Endothelial cell of umbilical vein (primary cell): ENCODE measurements at regions not wholly inside any gene's neighbourhood (a gene's known extent, or its start where the extent isn't known, plus 50 kb on each side); places are given as distances from the start of the nearest gene placed in this dataset.

Experiments used
- BruUV-seq: library from RNA; stranded (reverse); fragments of 400-500 nt; replicated peaks from 2 replicates; lab custom pipeline; 2021; lab: Mats Ljungman, UMichigan
- CTCF ChIA-PET: fragments of 300-600, 350-600 bp; sonication (Branson Sonifier 250); formaldehyde crosslinking; loops from one replicate; lab custom pipeline; 2021; ENCODE audit warnings: antibody characterized with exemption, inconsistent platforms; lab: Charles Lee
- POLR2A ChIA-PET: fragments of 300-600, 350-600 bp; sonication (Branson Sonifier 250); formaldehyde crosslinking; loops from one replicate; lab custom pipeline; 2021; ENCODE audit warnings: antibody characterized with exemption, inconsistent platforms; lab: Charles Lee
- DNase-seq: peaks from one replicate; pipeline ENCODE4 v3.0.0-alpha.2; 2011; ENCODE audit warnings: low read depth, low spot score
- FAIRE-seq: peaks from 2 replicates; lab custom pipeline; 2011; peaks lifted over from hg19 to GRCh38; lab: Jason Lieb, UNC
- H2AFZ ChIP-seq: 2 replicates; pipeline ENCODE4 v1.6.0; 2012; ENCODE audit warnings: low read depth, low read length, control low read depth, inconsistent platforms
- H3K27ac ChIP-seq: 2 replicates; pipeline ENCODE4 v1.5.1; 2011; ENCODE audit warnings: low read depth, mild to moderate bottlenecking, control low read depth, low read length, moderate library complexity; ENCODE audit not compliant: insufficient read depth
- H3K27me3 ChIP-seq, 2 experiments: 2 replicates each; pipeline versions ENCODE4 v1.6.0 to v1.6.1; 2011; ENCODE audit warnings: low read length in 2 of 2, mixed read lengths in 1 of 2; ENCODE audit not compliant: control insufficient read depth in 2 of 2, insufficient read depth in 2 of 2
- H3K36me3 ChIP-seq, 2 experiments: 2 replicates in 1 of 2; 3 replicates in 1 of 2; pipeline ENCODE4 v1.5.1; 2011; ENCODE audit warnings: low read length in 2 of 2, mild to moderate bottlenecking in 1 of 2, moderate library complexity in 1 of 2; ENCODE audit not compliant: control insufficient read depth in 2 of 2, insufficient read depth in 2 of 2; ENCODE audit errors: extremely low read depth in 1 of 2
- H3K4me1 ChIP-seq: 3 replicates; pipeline ENCODE4 v1.5.1; 2011; ENCODE audit warnings: mild to moderate bottlenecking, low read length; ENCODE audit not compliant: control insufficient read depth, insufficient read depth; ENCODE audit errors: extremely low read depth
- H3K4me2 ChIP-seq: 2 replicates; pipeline ENCODE4 v1.6.1; 2011; ENCODE audit warnings: low read length, control low read depth, mixed read lengths; ENCODE audit not compliant: insufficient read depth
- H3K4me3 ChIP-seq, 3 experiments: fragments of 200-600 bp in 1 of 3; sonication (generic), shearing (Covaris generic) in 1 of 3; replicated peaks in 1 of 3; 2 replicates each; pipeline ENCODE4 v1.5.1; 2011 to 2016; ENCODE audit warnings: control low read depth in 3 of 3, low read length in 3 of 3, mild to moderate bottlenecking in 2 of 3, inconsistent platforms in 1 of 3, low read depth in 1 of 3, moderate library complexity in 1 of 3; ENCODE audit not compliant: insufficient read depth in 1 of 3
- H3K79me2 ChIP-seq: 2 replicates; pipeline ENCODE4 v1.6.0; 2012; ENCODE audit warnings: low read length, inconsistent platforms; ENCODE audit not compliant: control insufficient read depth, insufficient read depth
- H3K9ac ChIP-seq: replicated peaks from 2 replicates; pipeline ENCODE3; 2011; ENCODE audit warnings: low read length, control low read depth; ENCODE audit not compliant: insufficient read depth; ENCODE audit errors: extremely low read depth
- H3K9me1 ChIP-seq: replicated peaks from 3 replicates; pipeline ENCODE4 v1.6.0; 2011; ENCODE audit warnings: mild to moderate bottlenecking, low read length; ENCODE audit not compliant: control insufficient read depth, insufficient read depth; ENCODE audit errors: extremely low read depth
- H3K9me3 ChIP-seq: replicated peaks from 2 replicates; pipeline ENCODE4 v1.5.1; 2012; ENCODE audit warnings: low read length, inconsistent platforms; ENCODE audit not compliant: control insufficient read depth, insufficient read depth
- H4K20me1 ChIP-seq: replicated peaks from 2 replicates; pipeline ENCODE3; 2011; ENCODE audit warnings: mild to moderate bottlenecking, low read length; ENCODE audit not compliant: control insufficient read depth, insufficient read depth; ENCODE audit errors: extremely low read depth
- CTCF ChIP-seq, 2 donors: IDR thresholded peaks; 1 replicate in 1 of 2; 2 replicates in 1 of 2; pipeline ENCODE4 v1.5.1; 2011; ENCODE audit warnings: low read length in 2 of 2, mild to moderate bottlenecking in 2 of 2, moderate library complexity in 2 of 2, control low read depth in 1 of 2, inconsistent platforms in 1 of 2, low read depth in 1 of 2; ENCODE audit not compliant: insufficient read depth in 1 of 2; ENCODE audit errors: extremely low read depth in 1 of 2
- EZH2 ChIP-seq: IDR thresholded peaks from 2 replicates; pipeline ENCODE4 v1.6.1; 2012; ENCODE audit warnings: borderline replicate concordance, low read depth, mild to moderate bottlenecking, moderate library complexity, low read length, inconsistent platforms; ENCODE audit not compliant: severe bottlenecking
- FOS ChIP-seq: IDR thresholded peaks from 2 replicates; pipeline ENCODE4 v1.6.1; 2011; ENCODE audit warnings: mild to moderate bottlenecking, low read length, moderate library complexity, borderline replicate concordance; ENCODE audit not compliant: insufficient read depth
- GATA2 ChIP-seq: IDR thresholded peaks from 2 replicates; pipeline ENCODE4 v1.7.0; 2011; ENCODE audit warnings: low read depth, mild to moderate bottlenecking, moderate library complexity, mixed read lengths, low read length; ENCODE audit not compliant: insufficient read length, insufficient read depth
- JUN ChIP-seq: IDR thresholded peaks from 2 replicates; pipeline ENCODE4 v1.6.1; 2011; ENCODE audit warnings: borderline replicate concordance, low read depth; ENCODE audit not compliant: insufficient read length, insufficient read depth
- MAX ChIP-seq: IDR thresholded peaks from 2 replicates; pipeline ENCODE4 v1.6.1; 2011; ENCODE audit not compliant: insufficient read depth, insufficient read length
- MYC ChIP-seq: IDR thresholded peaks from one replicate; pipeline ENCODE4 v1.6.1; 2011; ENCODE audit warnings: mild to moderate bottlenecking, low read depth, low read length
- POLR2A ChIP-seq: IDR thresholded peaks from 2 replicates; pipeline ENCODE4 v1.6.1; 2012; ENCODE audit warnings: low read depth, mild to moderate bottlenecking, control low read depth, low read length
- POLR2AphosphoS5 ChIP-seq: IDR thresholded peaks from 2 replicates; pipeline ENCODE4 v1.6.1; 2012; ENCODE audit warnings: low read depth, mild to moderate bottlenecking, control low read depth, low read length, moderate library complexity; ENCODE audit not compliant: insufficient read depth
- dilution Hi-C: fragments of 300-500 bp; cut with MboI; formaldehyde crosslinking; loops from one replicate; pipeline ENCODE4 v1.15.0; 2019; ENCODE audit warnings: low sequenced_read_pairs; ENCODE audit not compliant: extremely low pct_ligation_motif_present
- intact Hi-C: fragments of 100-400 bp; cut with micrococcal nuclease; formaldehyde crosslinking; loops from one replicate; pipeline ENCODE4 v1.10.0; 2022

GRCh38 chr16:87236516-87237115, 80.6 kb downstream of the C16orf95 start:
- no TSS peak for BruUV-seq
- Histone ChIP-seq H3K79me2 (no peaks in the 10 kb centered on the region), H4K20me1 (no peaks in the 10 kb centered on the region), H3K4me1 (peaks cover 3% of the 10 kb centered on the region), H3K9me1 (no peaks in the 10 kb centered on the region), H3K27ac (no peak overlapping the region), H3K9ac (no peak overlapping the region), H2AFZ (no peak overlapping the region), H3K27me3 (peaks cover 3 to 9% of the 10 kb centered on the region in 2 experiments), H3K4me2 (no peak overlapping the region), H3K9me3 (no peaks in the 10 kb centered on the region), H3K4me3 (no peak overlapping the region), H3K36me3 (no peaks in the 10 kb centered on the region)
- no peak for DNase-seq
- TF ChIP-seq MAX (no peak), POLR2AphosphoS5 (no peak), POLR2A (no peak), CTCF (IDR thresholded peaks at IDR 0.05; ENCODE audit: extremely low read depth in 1 of 2, insufficient read depth in 1 of 2, low read depth in 1 of 2, low read length in 2 of 2) (no peak), MYC (no peak), JUN (no peak), GATA2 (no peak), FOS (no peak), EZH2 (no peak)
- intact Hi-C loops = no loop called here
- ChIA-PET CTCF (no interaction called here), POLR2A (no interaction called here)
- dilution Hi-C loops = no loop called here
- FAIRE-seq = no peak
